Left cardiac atrium (tissue), 4 donors: ENCODE measurements at regions not wholly inside any gene's neighbourhood (a gene's known extent, or its start where the extent isn't known, plus 50 kb on each side); places are given as distances from the start of the nearest gene placed in this dataset.
"Not testable (repeated sequence)": the region's sequence is repeated elsewhere in the genome, so short reads cannot be mapped to it uniquely, and the experiment has no call there.

Experiments
- ATAC-seq, 2 donors: fragments of 200-7000 bp; cut with Tn5 transposase; one replicate each; pipeline ENCODE4 v1.9.1; 2020; ENCODE audit warnings: mild to moderate bottlenecking in 2 of 2, moderate library complexity in 2 of 2
- DNase-seq: peaks from one replicate; pipeline ENCODE4 v3.0.0-alpha.2; 2020
- intact Hi-C, 2 donors: fragments of 100-400 bp; cut with DNase I; formaldehyde crosslinking; loops; one replicate each; pipeline versions ENCODE4 v1.14.1 to v1.15.1; 2022 to 2023
- donor health status: DM: no; HTN: yes; CAD: no.
- donor health status: DM: no; HTN: yes; CAD: no; lungs with severe emphysema.
- donor health status: DM: yes; HTN: yes; CAD: no.
- donor health status: Dilated cardiomyopathy.

DNA sequence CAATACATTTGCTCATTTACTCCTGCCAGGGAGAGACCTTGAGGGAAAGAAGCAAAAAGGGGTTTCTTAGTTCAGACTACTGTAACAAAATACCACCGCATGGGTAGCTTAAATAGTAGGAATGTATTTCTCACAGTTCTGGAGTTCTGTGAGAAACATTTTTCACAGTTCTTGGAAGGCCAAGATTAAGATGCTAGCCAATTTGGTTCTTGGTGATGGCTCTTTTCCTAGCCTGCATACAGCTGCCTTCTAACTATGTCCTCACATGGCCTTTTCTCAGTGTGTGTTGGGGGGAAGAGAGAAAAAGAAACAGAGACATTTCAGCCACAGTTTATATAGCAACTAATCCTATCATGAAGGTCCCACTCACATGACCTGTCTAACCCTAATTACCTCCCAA lies 1644.7 kb upstream of the C9orf72 start:
- intact Hi-C loops: no loop called here
- ATAC-seq (no peak), DNase-seq (no peak)

DNA sequence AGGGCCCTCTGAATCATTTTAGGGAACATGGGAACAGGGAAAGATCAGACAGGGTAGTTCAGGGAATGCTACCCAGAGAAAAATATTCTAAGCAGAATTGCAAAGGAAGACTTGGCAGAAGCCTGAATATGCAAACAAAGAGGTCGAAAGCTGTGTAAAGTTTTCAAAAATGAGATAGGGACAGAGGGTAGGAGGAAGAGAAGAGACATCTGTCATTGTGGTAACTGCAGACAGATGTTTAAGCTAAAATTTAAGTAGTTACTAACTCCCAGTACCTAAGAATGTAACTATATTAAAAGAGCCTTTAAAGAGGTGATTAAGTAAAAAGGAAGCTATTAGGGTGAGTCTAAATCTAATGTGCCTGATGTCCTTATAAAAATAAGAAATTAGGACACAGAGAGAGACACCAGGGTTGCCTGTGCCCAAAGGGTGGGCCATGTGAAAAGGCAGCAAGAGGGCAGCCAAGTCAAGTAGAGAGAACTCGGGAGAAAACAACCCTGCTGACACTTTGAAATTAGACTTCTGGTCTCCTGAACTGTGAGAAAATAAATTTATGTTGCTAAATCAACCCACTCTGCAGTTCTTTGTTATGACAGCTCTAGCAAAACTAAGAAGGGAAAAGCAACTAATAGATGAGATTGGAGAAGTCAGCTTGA lies 1647.4 kb upstream of the C9orf72 start:
- intact Hi-C loops: no loop called here
- ATAC-seq (no peak), DNase-seq (no peak)

- no peak for DNase-seq
- no peak for ATAC-seq
- intact Hi-C loops: no loop called here
Measured at GRCh38 chr9:29228558-29228957, 1655.3 kb upstream of the C9orf72 start.

DNA sequence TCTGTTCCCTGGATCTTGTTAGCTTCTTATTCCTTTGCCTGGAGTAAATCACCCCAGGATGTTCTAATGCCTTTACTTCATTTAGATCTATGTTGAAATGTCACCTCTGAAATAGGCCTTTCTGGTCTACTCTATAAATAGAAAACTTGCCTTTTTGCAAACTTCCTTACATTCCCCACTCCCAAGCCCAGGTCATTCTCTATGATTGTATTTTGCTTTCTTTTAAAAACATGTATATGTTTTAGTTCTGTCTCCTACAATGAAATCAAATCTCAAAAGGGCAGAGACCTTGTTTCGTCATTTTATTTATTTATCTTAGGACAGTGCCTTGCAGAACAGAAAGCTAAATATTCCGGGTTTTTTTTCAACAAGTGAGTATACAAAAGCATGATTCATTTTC lies 1657.7 kb upstream of the C9orf72 start:
- intact Hi-C loops: no loop called here
- ATAC-seq: no peak
- DNase-seq: no peak

GRCh38 chr9:29233193-29233592 lies 1659.9 kb upstream of the C9orf72 start:
- ATAC-seq (no peak), DNase-seq (no peak)
- intact Hi-C loops: no loop called here

DNA sequence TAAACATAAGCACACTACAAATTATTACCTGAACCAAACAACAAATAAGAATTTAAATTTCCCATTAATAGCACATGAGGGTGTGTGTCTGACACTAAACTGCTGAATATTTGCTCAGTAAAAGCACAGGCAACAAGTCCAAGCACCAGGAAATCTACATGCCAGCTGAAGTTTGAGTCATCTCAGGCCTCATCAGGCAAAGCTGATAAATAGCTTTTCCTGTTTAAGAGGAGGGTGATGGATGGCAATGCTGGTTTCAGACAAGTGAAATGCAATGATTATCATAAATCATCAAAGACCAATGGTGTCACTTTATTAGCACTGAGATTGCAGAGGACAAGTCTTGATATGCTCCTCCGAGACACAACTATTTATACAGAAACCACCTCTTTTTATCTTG lies 1668.0 kb upstream of the C9orf72 start:
- DNase-seq (no peak), ATAC-seq (no peak)
- intact Hi-C loops: loop anchor here in 1 of 2 donors (10.0 kb wide), 1 partner anchor 63 kb away; no protein-coding TSS in a partner anchor

DNA sequence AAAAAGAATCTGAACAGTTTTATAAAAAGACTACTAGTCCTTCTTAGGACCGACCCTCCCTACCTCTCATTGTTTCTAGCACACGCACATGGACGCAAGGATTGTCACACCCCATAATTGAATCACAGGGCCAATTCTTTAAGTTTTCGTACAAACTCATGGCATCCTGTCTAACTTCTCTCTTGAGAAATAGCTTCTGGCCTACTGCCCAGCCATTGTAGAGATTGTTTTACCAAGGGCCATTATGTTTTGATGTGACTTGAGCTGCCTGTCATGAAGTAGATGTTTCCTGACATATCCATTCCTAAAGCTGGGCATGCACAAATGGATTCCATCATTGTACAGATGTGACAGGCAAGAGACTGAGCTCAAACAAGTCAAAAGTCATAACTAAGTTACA lies 1672.1 kb upstream of the C9orf72 start:
- no peak for DNase-seq

GRCh38 chr9:29270400-29270799 lies 1697.1 kb upstream of the C9orf72 start:
- DNase-seq, intact Hi-C loops, ATAC-seq: not testable (repeated sequence)

More for the DNA sequence above, 1672.1 kb upstream of the C9orf72 start:
- intact Hi-C loops: loop anchor here in 1 of 2 donors (10.0 kb wide), 1 partner anchor 59 kb away; no protein-coding TSS in a partner anchor
- no peak for ATAC-seq

- no peak for DNase-seq
- intact Hi-C loops: loop anchor here in 1 of 2 donors (10.0 kb wide), 1 partner anchor 63 kb away; no protein-coding TSS in a partner anchor
Measured at GRCh38 chr9:29282121-29282520, 1708.8 kb upstream of the C9orf72 start.

GRCh38 chr9:29285818-29286217 lies 1712.5 kb upstream of the C9orf72 start:
- ATAC-seq: no peak

More at GRCh38 chr9:29282121-29282520, 1708.8 kb upstream of the C9orf72 start:
- ATAC-seq: no peak

DNA sequence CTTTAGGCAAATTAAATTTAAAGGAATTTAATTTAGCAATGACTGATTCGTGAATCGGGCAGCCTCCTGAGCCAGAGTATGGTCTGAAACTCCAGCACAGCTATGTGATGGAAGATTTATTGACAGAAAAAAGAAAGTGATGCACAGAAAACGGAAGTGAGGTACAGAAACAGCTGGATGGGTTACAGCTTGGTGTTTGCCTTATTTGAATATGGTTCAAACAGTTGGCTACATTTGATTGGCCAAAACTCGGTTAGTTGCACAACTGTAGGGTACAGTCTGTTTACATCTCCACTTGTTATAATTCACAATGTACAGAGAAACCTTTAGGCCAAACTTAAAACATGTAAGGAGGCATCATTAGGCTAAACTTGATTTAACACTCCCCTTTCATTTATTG lies 1716.1 kb upstream of the C9orf72 start:
- ATAC-seq: no peak
- no peak for DNase-seq
- intact Hi-C loops: loop anchor here in 1 of 2 donors (10.0 kb wide), 1 partner anchor 55 kb away; no protein-coding TSS in a partner anchor

More at GRCh38 chr9:29285818-29286217, 1712.5 kb upstream of the C9orf72 start:
- no peak for DNase-seq
- intact Hi-C loops: loop anchor here in 1 of 2 donors (10.0 kb wide), 1 partner anchor 59 kb away; no protein-coding TSS in a partner anchor

GRCh38 chr9:29290516-29290915 lies 1717.2 kb upstream of the C9orf72 start:
- no peak for DNase-seq
- no peak for ATAC-seq
- intact Hi-C loops: no loop called here

DNA sequence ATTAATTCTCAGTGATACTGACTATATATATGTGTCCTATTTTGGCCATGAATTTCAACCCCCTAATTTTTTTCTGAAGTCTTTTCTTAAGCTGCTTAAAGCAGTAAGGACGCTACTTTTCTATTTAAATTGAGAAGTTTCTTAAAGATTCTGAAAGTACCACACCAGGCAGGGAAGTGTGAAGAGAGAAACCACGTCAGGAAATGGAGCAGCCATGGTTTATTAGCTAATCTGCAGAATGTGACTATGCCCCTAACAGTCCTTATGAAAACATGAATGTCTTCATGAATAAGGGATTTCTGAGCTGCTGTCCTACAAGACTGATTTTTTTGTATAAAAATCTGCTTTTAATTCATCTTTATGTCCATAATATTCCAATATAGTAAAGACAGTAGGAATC lies 1724.3 kb upstream of the C9orf72 start:
- intact Hi-C loops: no loop called here
- ATAC-seq: no peak
- no peak for DNase-seq

GRCh38 chr9:29311221-29311620 lies 1737.9 kb upstream of the C9orf72 start:
- intact Hi-C loops: no loop called here
- no peak for DNase-seq
- ATAC-seq: no peak

- DNase-seq: no peak
- intact Hi-C loops: no loop called here
- no peak for ATAC-seq
Measured at GRCh38 chr9:29312327-29312726, 1739.0 kb upstream of the C9orf72 start.

DNA sequence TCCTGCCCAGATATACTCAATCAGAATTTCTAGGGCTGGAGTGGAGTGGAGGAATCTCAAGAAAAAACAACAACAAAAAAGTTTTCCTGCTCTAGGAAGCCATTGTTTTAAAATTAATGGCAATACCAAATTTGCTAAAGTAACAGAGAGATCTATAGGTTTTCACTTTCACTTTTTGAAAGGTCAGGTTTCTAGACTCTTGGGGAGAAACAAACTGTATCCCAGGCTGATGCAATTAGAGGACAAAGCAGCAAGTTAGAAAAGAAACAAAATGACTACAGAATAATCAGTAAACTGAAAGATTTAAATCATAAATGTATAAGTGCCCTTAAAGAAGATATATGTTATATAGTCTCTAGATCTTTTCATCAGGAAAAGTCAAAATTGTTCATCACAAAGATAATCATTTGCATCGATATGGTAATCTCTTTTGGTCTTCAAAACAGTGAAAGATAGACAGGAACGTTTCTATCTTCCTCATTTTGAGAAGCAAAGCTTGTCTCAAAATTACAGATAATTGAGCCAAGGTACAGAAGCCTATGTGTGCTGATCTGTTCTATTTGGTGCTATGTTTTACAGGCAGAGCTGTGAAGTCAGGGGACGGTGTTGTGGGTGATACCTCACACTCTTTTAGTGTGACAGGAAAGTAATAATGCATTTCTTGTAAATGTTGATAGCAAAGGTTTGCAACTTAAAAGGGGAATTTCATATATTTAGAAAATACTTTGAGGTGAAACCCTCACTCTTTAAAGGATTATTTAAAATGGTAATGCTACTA lies 1746.6 kb upstream of the C9orf72 start:
- intact Hi-C loops: loop anchor here in 1 of 2 donors (10.0 kb wide), 1 partner anchor 75 kb away; no protein-coding TSS in a partner anchor
- DNase-seq: no peak

GRCh38 chr9:29322240-29322639 lies 1749.0 kb upstream of the C9orf72 start:
- DNase-seq (no peak), ATAC-seq (no peak)
- intact Hi-C loops: loop anchor here in 1 of 2 donors (10.0 kb wide), 1 partner anchor 73 kb away; no protein-coding TSS in a partner anchor

More for the DNA sequence above, 1746.6 kb upstream of the C9orf72 start:
- ATAC-seq: no peak

DNA sequence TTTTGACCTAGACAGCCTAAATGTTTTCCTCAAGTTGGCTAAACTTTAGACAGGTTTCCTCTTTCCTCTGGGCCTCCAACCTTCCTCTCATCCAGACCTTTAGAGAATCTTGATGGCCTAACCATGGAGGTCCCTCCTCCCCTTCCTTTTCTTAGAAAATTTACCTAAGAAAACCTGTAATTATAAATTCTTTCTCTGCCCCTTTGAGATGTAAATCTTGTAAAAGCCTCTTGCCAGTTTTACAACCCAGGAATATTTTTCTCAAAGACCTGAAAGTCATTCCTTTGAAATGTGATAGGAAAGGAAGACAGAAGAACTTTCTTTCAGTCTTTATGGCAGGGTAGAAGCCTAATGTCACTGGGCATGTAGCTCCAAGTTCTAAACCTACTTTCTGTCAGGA lies 1752.6 kb upstream of the C9orf72 start:
- intact Hi-C loops: loop anchor here in 1 of 2 donors (10.0 kb wide), 1 partner anchor 69 kb away; no protein-coding TSS in a partner anchor
- no peak for ATAC-seq
- no peak for DNase-seq

DNA sequence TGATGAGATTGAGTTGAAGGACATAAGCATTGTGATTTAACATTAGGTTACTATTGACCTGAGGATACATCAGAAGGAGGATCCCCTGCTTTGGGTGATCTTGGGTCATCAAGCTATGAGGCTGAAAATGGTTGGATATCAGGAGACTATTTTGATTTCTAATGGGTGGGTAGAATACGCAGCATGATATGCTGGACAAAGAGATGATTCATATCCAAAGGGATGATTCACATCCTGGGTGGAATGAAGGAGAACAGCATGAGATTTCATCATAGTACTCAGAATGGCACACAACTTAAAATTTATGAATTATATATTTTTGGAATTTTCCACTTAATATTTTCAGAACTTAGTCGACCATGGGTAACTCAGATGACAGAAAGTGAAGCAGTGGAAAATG lies 1759.5 kb upstream of the C9orf72 start:
- no peak for DNase-seq
- no peak for ATAC-seq
- intact Hi-C loops: no loop called here

DNA sequence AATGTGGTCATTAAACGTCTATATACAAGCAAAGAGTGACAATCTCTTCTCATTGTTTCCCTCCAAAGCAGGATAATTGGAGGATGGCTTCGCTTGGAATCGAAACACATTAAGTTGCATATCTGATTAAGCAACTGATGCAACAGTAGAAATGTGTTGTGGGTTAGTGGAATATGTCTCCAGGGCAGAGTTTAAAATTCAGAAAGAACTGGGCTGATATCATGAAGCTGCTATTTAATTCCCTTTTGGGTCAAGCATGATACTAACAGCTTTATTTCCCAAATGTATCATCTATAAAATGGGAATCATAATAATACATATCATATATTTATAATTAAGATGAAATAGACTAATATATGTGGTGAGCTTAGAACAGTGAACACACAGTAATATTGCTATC lies 1763.0 kb upstream of the C9orf72 start:
- intact Hi-C loops: no loop called here
- no peak for DNase-seq
- no peak for ATAC-seq
